OCI-LY3 (cell line): ENCODE measurements at regions not wholly inside any gene's neighbourhood (a gene's known extent, or its start where the extent isn't known, plus 50 kb on each side); places are given as distances from the start of the nearest gene placed in this dataset.

ENCODE experiments used
- H2AFZ ChIP-seq: fragments of 200-600, 300-600 bp; shearing (Covaris generic); 2 replicates; pipeline ENCODE4 v1.6.0; 2014; ENCODE audit warnings: antibody characterized with exemption, low read depth, low read length
- H3K27ac ChIP-seq: fragments of 200-600, 300-600 bp; sonication (generic); 2 replicates; pipeline ENCODE4 v1.5.1; 2014; ENCODE audit warnings: mild to moderate bottlenecking, low read length, moderate library complexity, mixed read lengths
- H3K27me3 ChIP-seq: fragments of 200-600, 300-600 bp; sonication (generic); 2 replicates; pipeline ENCODE4 v1.6.1; 2014; ENCODE audit warnings: low read depth, low read length, mixed read lengths
- H3K36me3 ChIP-seq: fragments of 200-600, 300-600 bp; sonication (generic); replicated peaks from 2 replicates; pipeline ENCODE3; 2014; ENCODE audit warnings: low read depth, low read length, mixed read lengths
- H3K4me1 ChIP-seq: fragments of 300-600, 200-600 bp; sonication (generic); 2 replicates; pipeline ENCODE4 v1.6.1; 2014; ENCODE audit warnings: low read length, mixed read lengths
- H3K4me2 ChIP-seq: fragments of 200-600, 300-600 bp; sonication (generic); 2 replicates; pipeline ENCODE4 v1.6.1; 2014; ENCODE audit warnings: low read length, mixed read lengths
- H3K4me3 ChIP-seq: fragments of 300-600, 200-600 bp; sonication (generic); 2 replicates; pipeline ENCODE4 v1.5.1; 2014; ENCODE audit warnings: antibody characterized with exemption, mild to moderate bottlenecking, low read length, moderate library complexity
- H3K79me2 ChIP-seq: fragments of 300-600, 200-600 bp; shearing (Covaris generic); 2 replicates; pipeline ENCODE4 v1.6.1; 2014; ENCODE audit warnings: mild to moderate bottlenecking, low read length, mixed read lengths
- H3K9ac ChIP-seq: fragments of 300-600, 200-600 bp; shearing (Covaris generic); 2 replicates; pipeline ENCODE4 v1.6.0; 2014; ENCODE audit warnings: mild to moderate bottlenecking, low read length, moderate library complexity
- H3K9me3 ChIP-seq: fragments of 200-600, 300-600 bp; shearing (Covaris generic); 2 replicates; pipeline ENCODE4 v1.6.1; 2014; ENCODE audit warnings: low read length, mixed read lengths; ENCODE audit not compliant: insufficient read depth
- H4K20me1 ChIP-seq: fragments of 200-600, 300-600 bp; sonication (generic); 2 replicates; pipeline ENCODE4 v1.6.1; 2016; ENCODE audit warnings: low read length, mixed read lengths; ENCODE audit not compliant: insufficient read depth
- EZH2phosphoT487 ChIP-seq: fragments of 200-600 bp; shearing (Covaris generic); IDR thresholded peaks from 2 replicates; pipeline ENCODE4 v1.6.1; 2018; ENCODE audit warnings: antibody characterized with exemption, mixed run types, low read depth
- TF ChIP-seq, protein P1 (sequence below): fragments of 200-600, 300-600 bp; sonication (generic); IDR thresholded peaks from 2 replicates; pipeline ENCODE4 v1.5.1; 2014; ENCODE audit warnings: antibody characterized with exemption, low read length, low read depth

DNA sequence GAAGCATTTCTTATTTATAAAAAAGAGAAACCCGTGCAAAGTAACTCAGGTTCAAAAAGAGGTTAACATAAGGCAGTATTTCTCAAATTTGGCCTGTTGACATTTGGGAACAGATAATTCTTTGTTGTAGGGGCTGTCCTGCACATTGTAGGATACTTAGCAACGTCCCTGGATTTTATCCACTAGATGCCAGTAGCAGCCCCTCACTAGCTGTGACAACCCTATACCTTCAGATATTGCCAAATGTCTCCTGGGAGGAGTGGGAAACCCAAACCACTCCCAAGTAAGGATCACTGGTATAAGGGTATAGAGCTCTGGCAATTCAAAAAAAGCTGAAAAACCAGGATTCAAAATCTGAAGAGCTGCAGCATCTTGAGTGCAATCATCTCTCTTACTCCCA lies 202.3 kb upstream of the PRKCQ start:
- Histone ChIP-seq H3K27ac (no peak overlapping the region), H3K27me3 (peaks cover 15% of the 10 kb centered on the region; the same call in 1 of the 2 replicates), H3K9ac (no peak overlapping the region), H3K4me1 (peaks cover 2% of the 10 kb centered on the region; the same call in 1 of the 2 replicates), H2AFZ (no peak overlapping the region), H3K79me2 (no peaks in the 10 kb centered on the region), H3K9me3 (no peaks in the 10 kb centered on the region), H3K4me2 (no peak overlapping the region), H4K20me1 (no peaks in the 10 kb centered on the region), H3K4me3 (no peak overlapping the region), H3K36me3 (no peaks in the 10 kb centered on the region)
- TF ChIP-seq, protein P1, sequence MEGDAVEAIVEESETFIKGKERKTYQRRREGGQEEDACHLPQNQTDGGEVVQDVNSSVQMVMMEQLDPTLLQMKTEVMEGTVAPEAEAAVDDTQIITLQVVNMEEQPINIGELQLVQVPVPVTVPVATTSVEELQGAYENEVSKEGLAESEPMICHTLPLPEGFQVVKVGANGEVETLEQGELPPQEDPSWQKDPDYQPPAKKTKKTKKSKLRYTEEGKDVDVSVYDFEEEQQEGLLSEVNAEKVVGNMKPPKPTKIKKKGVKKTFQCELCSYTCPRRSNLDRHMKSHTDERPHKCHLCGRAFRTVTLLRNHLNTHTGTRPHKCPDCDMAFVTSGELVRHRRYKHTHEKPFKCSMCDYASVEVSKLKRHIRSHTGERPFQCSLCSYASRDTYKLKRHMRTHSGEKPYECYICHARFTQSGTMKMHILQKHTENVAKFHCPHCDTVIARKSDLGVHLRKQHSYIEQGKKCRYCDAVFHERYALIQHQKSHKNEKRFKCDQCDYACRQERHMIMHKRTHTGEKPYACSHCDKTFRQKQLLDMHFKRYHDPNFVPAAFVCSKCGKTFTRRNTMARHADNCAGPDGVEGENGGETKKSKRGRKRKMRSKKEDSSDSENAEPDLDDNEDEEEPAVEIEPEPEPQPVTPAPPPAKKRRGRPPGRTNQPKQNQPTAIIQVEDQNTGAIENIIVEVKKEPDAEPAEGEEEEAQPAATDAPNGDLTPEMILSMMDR: no peak
- no peak for TF ChIP-seq EZH2phosphoT487

DNA sequence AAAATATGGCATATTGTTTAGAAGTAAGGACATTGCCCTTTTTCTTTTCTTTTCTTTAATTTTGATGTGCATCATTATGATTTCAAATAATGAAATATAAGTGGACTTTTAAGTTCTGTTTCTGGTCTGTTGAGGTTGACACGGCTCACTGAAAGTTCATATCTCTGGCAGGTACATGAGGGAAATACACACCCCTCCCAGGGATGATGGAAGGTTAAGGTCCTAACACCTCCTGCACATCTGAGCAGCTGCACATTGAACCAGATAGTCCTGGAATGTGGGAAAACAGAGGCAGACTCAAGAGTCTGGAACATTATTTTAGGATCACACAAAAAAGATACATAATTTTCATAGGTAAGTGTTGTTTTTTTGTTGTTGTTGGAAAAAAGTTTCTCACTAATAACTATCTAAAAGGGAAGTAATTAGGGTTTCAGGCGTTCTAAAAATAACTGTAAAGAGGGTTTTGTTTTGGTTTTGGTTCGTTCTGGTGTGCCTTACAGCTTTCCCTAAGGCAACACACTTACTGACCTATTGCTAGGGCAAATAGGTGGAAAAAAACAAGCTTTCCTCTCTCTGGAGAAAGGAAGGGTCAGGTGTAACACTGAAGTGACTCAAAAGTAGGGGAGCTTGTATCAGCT lies 201.2 kb upstream of the PRKCQ start:
- H3K4me3 ChIP-seq: no peak overlapping the region

DNA sequence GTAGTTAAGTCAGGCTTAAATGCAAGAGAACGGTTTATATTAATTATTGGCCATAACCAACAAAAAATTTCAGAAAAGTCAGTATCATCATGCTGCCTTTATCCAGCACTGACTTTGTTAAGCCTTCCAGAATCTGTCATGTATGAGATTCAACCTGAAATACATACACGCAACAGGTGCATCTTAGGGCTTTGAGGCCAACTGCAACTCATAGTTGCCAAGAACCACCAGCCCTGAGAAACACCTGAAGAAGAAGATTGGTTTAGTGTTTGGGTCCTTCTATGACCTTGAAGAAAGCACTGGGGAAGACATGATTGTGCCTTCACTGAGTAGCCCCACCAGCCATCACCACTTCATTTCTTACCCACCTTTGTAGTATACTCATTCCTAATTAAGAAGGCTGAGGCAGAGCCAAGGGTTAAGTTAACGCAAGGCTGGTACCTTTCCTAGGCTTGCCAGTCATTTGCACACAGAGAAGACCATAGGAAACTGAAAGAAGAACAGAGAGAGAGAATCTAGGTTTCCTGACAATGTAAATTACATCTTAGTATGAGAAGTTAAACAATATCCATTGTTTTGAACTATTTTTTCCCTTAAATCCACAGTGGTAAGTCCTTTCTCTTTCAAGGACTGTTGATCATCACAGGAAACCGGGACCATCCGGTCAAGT lies 200.1 kb upstream of the PRKCQ start:
- Histone ChIP-seq H3K79me2 (no peaks in the 10 kb centered on the region), H3K4me3 (no peak overlapping the region), H3K27me3 (peaks cover 15% of the 10 kb centered on the region; the same call in 1 of the 2 replicates), H3K9me3 (no peaks in the 10 kb centered on the region), H3K9ac (no peak overlapping the region), H3K4me1 (peaks cover 2% of the 10 kb centered on the region; the same call in 1 of the 2 replicates), H3K4me2 (no peak overlapping the region), H3K27ac (no peak overlapping the region), H4K20me1 (no peaks in the 10 kb centered on the region), H3K36me3 (no peaks in the 10 kb centered on the region), H2AFZ (no peak overlapping the region)
- TF ChIP-seq EZH2phosphoT487: no peak
- TF ChIP-seq, protein P1: no peak

More for the DNA sequence above, 201.2 kb upstream of the PRKCQ start:
- Histone ChIP-seq H4K20me1 (no peaks in the 10 kb centered on the region), H3K27me3 (peaks cover 15% of the 10 kb centered on the region; the same call in 1 of the 2 replicates), H3K9me3 (no peaks in the 10 kb centered on the region), H3K79me2 (no peaks in the 10 kb centered on the region), H3K4me1 (peaks cover 2% of the 10 kb centered on the region; the same call in 1 of the 2 replicates), H3K9ac (no peak overlapping the region), H3K27ac (no peak overlapping the region), H3K36me3 (no peaks in the 10 kb centered on the region), H2AFZ (no peak overlapping the region), H3K4me2 (no peak overlapping the region)
- TF ChIP-seq, protein P1: no peak
- no peak for TF ChIP-seq EZH2phosphoT487

GRCh38 chr10:6778992-6779701 lies 199.1 kb upstream of the PRKCQ start:
- no peaks in the 10 kb centered on the region for H3K79me2 ChIP-seq
- no peak overlapping the region for H3K27ac ChIP-seq
- no peak for TF ChIP-seq EZH2phosphoT487
- TF ChIP-seq, protein P1: no peak
- no peaks in the 10 kb centered on the region for H4K20me1 ChIP-seq
- no peak overlapping the region for H2AFZ ChIP-seq
- H3K9ac ChIP-seq: no peak overlapping the region
- H3K4me1 ChIP-seq: peaks cover 2% of the 10 kb centered on the region; the same call in 1 of the 2 replicates
- H3K27me3 ChIP-seq: peaks cover 15% of the 10 kb centered on the region; the same call in 1 of the 2 replicates
- H3K36me3 ChIP-seq: no peaks in the 10 kb centered on the region
- no peaks in the 10 kb centered on the region for H3K9me3 ChIP-seq
- no peak overlapping the region for H3K4me2 ChIP-seq
- no peak overlapping the region for H3K4me3 ChIP-seq
